GM21526 (cell line): ENCODE measurements at regions not wholly inside any gene's neighbourhood (a gene's known extent, or its start where the extent isn't known, plus 50 kb on each side); places are given as distances from the start of the nearest gene placed in this dataset.

ENCODE experiments used
- ATAC-seq: cut with Tn5 transposase; IDR thresholded peaks from one replicate; pipeline ENCODE4 v1.9.1; 2021; ENCODE audit warnings: moderate library complexity; ENCODE audit not compliant: unreplicated experiment, low FRiP score

- ATAC-seq: no peak
These were observed 170.6 kb downstream of the KCTD12 start for GRCh38 chr13:76715621-76716020.

- ATAC-seq: no peak
These were observed 171.1 kb downstream of the KCTD12 start for GRCh38 chr13:76715075-76715474.

GRCh38 chr13:76713280-76713679 is 172.9 kb downstream of the KCTD12 start:
- ATAC-seq: no peak

- ATAC-seq: no peak
These were observed 174.5 kb downstream of the KCTD12 start for GRCh38 chr13:76711550-76712182.

- no peak for ATAC-seq
These were observed 176.4 kb downstream of the KCTD12 start for GRCh38 chr13:76709851-76710250.

- no peak for ATAC-seq
These were observed 178.0 kb downstream of the KCTD12 start for GRCh38 chr13:76708138-76708688.

- no peak for ATAC-seq
These were observed 178.8 kb downstream of the KCTD12 start for GRCh38 chr13:76707360-76707759.

GRCh38 chr13:76703621-76704288 is 182.4 kb downstream of the KCTD12 start:
- no peak for ATAC-seq

GRCh38 chr13:76703216-76703615 is 183.0 kb downstream of the KCTD12 start:
- no peak for ATAC-seq

GRCh38 chr13:76697288-76697687 is 188.9 kb downstream of the KCTD12 start:
- ATAC-seq: no peak

- no peak for ATAC-seq
These were observed 189.8 kb downstream of the KCTD12 start for GRCh38 chr13:76696370-76696769.

GRCh38 chr13:76693086-76693485 is 193.1 kb downstream of the KCTD12 start:
- ATAC-seq: no peak

- ATAC-seq: no peak
These were observed 193.9 kb downstream of the KCTD12 start for GRCh38 chr13:76692346-76692745.

- no peak for ATAC-seq
These were observed 195.6 kb downstream of the KCTD12 start for GRCh38 chr13:76690611-76691010.

GRCh38 chr13:76687467-76687866 is 198.7 kb downstream of the KCTD12 start:
- ATAC-seq: no peak

GRCh38 chr13:76685938-76686337 is 200.3 kb downstream of the KCTD12 start:
- ATAC-seq: no peak

GRCh38 chr13:76684336-76684735 is 201.9 kb downstream of the KCTD12 start:
- no peak for ATAC-seq

GRCh38 chr13:76683854-76684253 is 202.4 kb downstream of the KCTD12 start:
- no peak for ATAC-seq

- no peak for ATAC-seq
These were observed 203.0 kb downstream of the KCTD12 start for GRCh38 chr13:76683168-76683567.

- ATAC-seq: no peak
These were observed 206.1 kb downstream of the KCTD12 start for GRCh38 chr13:76680112-76680511.

GRCh38 chr13:76677043-76677442 is 209.2 kb downstream of the KCTD12 start:
- no peak for ATAC-seq

GRCh38 chr13:76672420-76672819 is 213.8 kb downstream of the KCTD12 start:
- no peak for ATAC-seq
